NCI-H1694 (cell line): ENCODE measurements at regions not wholly inside any gene's neighbourhood (a gene's known extent, or its start where the extent isn't known, plus 50 kb on each side); places are given as distances from the start of the nearest gene placed in this dataset.

Experiments used
- DNase-seq: peaks from one replicate; lab custom pipeline; 2025; lab: John Stamatoyannopoulos, UW

DNA sequence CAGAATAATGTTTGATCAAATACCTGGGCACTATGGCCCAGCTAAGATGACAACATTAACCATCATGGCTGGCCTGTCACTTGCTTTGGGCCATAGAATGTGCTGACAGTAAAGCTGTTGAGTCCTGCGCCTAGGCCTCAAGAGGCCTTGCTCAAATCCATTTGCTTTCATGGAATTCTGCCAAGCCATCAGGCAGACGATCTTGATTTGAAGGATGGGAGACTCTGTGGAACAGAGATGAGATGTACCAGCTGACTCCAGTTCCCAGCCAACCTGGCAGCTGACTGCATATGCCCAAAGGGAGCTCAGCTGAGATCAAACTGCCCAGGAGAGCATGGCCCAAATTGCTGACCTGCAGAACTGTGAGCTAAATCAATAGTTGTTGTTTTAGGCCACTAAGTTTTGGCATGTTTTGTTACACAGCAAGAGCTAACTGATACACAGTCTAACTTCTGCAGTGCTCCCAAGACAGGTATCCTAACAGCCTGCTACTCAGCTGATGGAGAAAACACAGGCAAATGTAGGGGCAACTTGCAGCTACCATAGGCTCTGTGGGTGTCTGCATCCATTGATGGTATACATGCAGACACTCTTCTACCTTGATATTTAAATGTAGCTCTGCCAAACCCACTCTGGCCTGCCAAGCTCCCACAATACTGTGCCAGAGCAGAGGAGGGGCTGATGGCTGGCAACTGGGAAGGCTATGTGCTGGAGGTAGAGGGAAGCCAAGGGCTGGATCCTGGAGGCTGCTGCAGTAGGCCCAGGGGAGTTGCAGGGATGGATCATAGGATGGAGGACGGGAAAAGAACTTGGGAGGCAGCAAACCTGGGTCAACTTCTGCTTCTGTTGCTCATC, 55.2 kb upstream of the RNF24 start:
- DNase-seq = no peak

DNA sequence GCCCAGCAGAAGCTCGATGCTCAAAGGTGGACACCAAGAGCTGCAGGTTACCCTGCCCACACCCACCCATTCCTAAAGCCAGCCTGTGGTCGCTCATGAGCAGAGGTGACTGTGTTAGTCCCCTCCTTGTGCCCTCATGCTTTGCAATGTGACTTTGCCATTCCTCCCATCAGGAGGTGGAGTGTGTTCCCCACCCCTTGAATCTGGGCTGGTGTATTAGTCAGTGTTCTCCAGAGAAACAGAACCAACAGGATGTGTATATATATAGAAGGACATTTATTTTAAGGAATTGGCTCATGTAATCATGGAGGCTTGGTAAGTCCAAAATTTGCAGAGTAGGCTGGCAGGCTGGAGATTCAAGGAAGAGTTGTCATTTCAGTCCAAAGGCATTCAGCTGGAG, 54.4 kb upstream of the RNF24 start:
- no peak for DNase-seq

DNA sequence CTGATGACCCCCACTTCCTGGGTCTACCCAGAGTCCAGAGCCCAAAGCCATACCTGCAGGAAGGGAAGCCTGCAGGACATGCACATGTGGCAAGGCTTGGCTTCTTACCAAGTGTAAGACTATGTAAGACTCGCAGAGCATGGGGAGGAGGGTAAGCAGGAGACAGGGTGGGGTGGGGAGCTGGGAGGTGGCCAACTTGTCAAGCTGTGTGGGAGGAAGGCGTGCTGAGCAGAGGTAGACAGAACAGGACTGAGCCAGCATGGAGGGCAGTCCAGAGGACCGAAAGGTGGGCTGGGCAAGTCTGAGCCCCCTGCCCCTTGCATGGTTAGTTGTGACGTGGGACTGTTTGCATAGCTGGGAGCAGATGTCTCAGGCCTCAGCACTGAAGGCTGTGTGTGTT, 53.4 kb upstream of the RNF24 start:
- DNase-seq = no peak

DNA sequence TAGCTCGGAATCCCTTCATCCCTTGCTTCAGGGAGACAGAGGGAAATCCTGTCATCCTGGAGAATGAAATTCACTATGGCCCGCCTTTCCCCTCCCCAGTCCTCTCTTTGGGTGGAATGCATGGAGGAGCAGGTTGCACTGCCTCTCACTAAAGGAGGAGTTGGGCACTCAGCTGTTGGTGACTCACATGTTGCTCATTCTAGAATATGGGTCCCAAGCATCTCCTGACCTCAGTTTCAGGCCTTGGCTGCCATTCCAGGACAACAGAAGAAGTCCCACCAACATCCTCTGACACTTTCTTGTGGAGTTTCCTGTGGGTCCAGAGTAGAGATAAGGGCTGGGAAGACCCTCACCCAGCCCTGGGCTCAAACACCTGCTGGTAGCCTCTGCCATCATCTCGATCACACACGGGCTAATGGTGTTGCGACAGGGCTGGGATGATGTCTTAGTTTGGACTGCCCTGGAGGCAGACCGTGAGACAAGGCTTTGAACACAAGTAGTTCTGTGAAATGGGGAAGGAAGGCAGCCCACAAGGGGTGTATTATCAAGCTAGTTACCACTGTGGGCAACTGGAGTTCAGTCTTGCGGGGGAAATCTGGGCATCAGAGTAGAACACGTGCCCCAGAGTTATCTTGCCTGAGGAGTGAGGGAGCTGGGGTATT, 52.4 kb upstream of the RNF24 start:
- DNase-seq = no peak

DNA sequence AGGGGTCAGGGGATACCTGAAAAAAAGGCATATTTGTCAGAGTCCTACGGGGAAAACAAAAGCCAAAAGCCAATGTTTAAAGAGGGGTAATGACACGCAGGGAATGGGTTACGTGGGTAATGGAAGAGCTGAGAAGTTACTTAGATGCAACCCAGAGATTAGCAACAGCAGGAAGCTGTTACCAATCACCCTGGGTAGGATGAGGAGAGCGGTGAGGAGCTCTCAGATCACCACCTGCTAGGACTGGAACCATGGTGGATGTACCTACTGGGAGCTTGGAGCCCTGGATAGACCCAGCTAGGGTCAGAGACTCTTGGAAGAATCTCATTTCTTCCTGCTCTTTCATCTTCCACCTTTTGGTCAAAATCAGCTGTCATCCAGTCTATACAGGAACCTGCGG, 51.2 kb upstream of the RNF24 start:
- DNase-seq = no peak

DNA sequence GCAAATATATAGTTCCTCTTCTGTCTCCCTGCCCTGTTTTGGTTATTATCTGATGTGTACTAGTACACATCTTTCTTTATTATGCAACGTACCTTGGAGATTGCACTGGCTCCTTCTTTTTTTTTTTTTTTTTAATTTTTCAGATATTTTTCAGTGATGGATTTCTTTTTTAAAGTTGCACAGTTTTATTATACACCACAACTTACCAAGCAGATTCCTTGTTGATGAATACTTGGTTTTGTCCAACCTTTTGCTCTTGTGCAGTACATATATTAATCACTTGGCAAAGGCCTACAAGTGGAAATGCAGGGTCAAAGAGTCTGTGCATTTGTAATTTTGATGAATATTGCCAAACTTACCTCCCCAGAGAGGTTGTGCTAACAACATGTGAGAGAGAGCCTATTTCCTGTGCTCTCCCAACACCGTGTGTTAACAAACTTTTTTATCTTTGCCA, 50.1 kb upstream of the RNF24 start:
- no peak for DNase-seq
